ENCODE measurements at regions not wholly inside any gene's neighbourhood (a gene's known extent, or its start where the extent isn't known, plus 50 kb on each side); places are given as distances from the start of the nearest gene placed in this dataset.
"Not testable (repeated sequence)": the region's sequence is repeated elsewhere in the genome, so short reads cannot be mapped to it uniquely, and the experiment has no call there.

- DNase-seq (ENCODE audit: low spot score), result no peak
Observed at GRCh38 chr18:76605341-76605929, 110.4 kb upstream of the ZNF516 start.

- DNase-seq (ENCODE audit: low spot score), result no peak
Observed at GRCh38 chr18:76604935-76605240, 109.8 kb upstream of the ZNF516 start.

GRCh38 chr18:76604108-76604934, 109.3 kb upstream of the ZNF516 start:
- DNase-seq (ENCODE audit: low spot score), result no peak

GRCh38 chr18:76602191-76602590, 107.1 kb upstream of the ZNF516 start:
- DNase-seq (ENCODE audit: low spot score), result no peak

GRCh38 chr18:76600076-76600475, 105.0 kb upstream of the ZNF516 start:
- DNase-seq (ENCODE audit: low spot score), result not testable (repeated sequence)

- no peak for DNase-seq (ENCODE audit: low spot score)
Observed at GRCh38 chr18:76594966-76595365, 99.9 kb upstream of the ZNF516 start.

- no peak for DNase-seq (ENCODE audit: low spot score)
Observed at GRCh38 chr18:76593843-76594242, 98.8 kb upstream of the ZNF516 start.

- DNase-seq (ENCODE audit: low spot score), result no peak
Observed at GRCh38 chr18:76592981-76593381, 97.9 kb upstream of the ZNF516 start.

- no peak for DNase-seq (ENCODE audit: low spot score)
Observed at GRCh38 chr18:76592096-76592495, 97.1 kb upstream of the ZNF516 start.

- DNase-seq (ENCODE audit: low spot score), result no peak
Observed at GRCh38 chr18:76589866-76590265, 94.8 kb upstream of the ZNF516 start.

- DNase-seq (ENCODE audit: low spot score), result no peak
Observed at GRCh38 chr18:76589316-76589715, 94.3 kb upstream of the ZNF516 start.

GRCh38 chr18:76588601-76589226, 93.7 kb upstream of the ZNF516 start:
- DNase-seq (ENCODE audit: low spot score), result peak; percentile 23

- no peak for DNase-seq (ENCODE audit: low spot score)
Observed at GRCh38 chr18:76587879-76588271, 92.8 kb upstream of the ZNF516 start.

- DNase-seq (ENCODE audit: low spot score), result no peak
Observed at GRCh38 chr18:76587147-76587878, 92.3 kb upstream of the ZNF516 start.

GRCh38 chr18:76584414-76585310, 89.6 kb upstream of the ZNF516 start:
- no peak for DNase-seq (ENCODE audit: low spot score)

GRCh38 chr18:76581261-76581660, 86.2 kb upstream of the ZNF516 start:
- peak; percentile 9 for DNase-seq (ENCODE audit: low spot score)

GRCh38 chr18:76580288-76580962, 85.4 kb upstream of the ZNF516 start:
- no peak for DNase-seq (ENCODE audit: low spot score)

- DNase-seq (ENCODE audit: low spot score), result no peak
Observed at GRCh38 chr18:76579301-76579695, 84.3 kb upstream of the ZNF516 start.

GRCh38 chr18:76578571-76579300, 83.7 kb upstream of the ZNF516 start:
- DNase-seq (ENCODE audit: low spot score), result no peak

GRCh38 chr18:76573325-76574025, 78.4 kb upstream of the ZNF516 start:
- peak; percentile 77 for DNase-seq (ENCODE audit: low spot score)
